Mesendoderm (in vitro differentiated cells): ENCODE measurements at regions not wholly inside any gene's neighbourhood (a gene's known extent, or its start where the extent isn't known, plus 50 kb on each side); places are given as distances from the start of the nearest gene placed in this dataset.

Experiments used
- DNase-seq: peaks from one replicate; pipeline ENCODE4 v3.0.0; 2013
- H2AK5ac ChIP-seq: 2 replicates; pipeline ENCODE4 v1.6.1; 2013; ENCODE audit warnings: low read length, inconsistent platforms
- H2BK120ac ChIP-seq: 2 replicates; pipeline ENCODE4 v1.6.1; 2013; ENCODE audit warnings: low read depth, mild to moderate bottlenecking, low read length, moderate library complexity, mixed read lengths
- H2BK15ac ChIP-seq: replicated peaks from 2 replicates; pipeline ENCODE4 v1.6.1; 2013; ENCODE audit warnings: low read depth, mild to moderate bottlenecking, moderate library complexity
- H2BK5ac ChIP-seq: 2 replicates; pipeline ENCODE4 v1.6.1; 2013; ENCODE audit warnings: low read length, inconsistent platforms
- H3K18ac ChIP-seq: 2 replicates; pipeline ENCODE4 v1.6.1; 2013; ENCODE audit warnings: mild to moderate bottlenecking, low read length, mixed read lengths
- H3K23ac ChIP-seq: one replicate; pipeline ENCODE4 v1.6.1; 2013; ENCODE audit warnings: low read length
- H3K27ac ChIP-seq: 2 replicates; pipeline ENCODE4 v1.5.1; 2013; ENCODE audit warnings: low read depth, mild to moderate bottlenecking, inconsistent platforms, low read length, moderate library complexity
- H3K27me3 ChIP-seq: 2 replicates; pipeline ENCODE4 v1.6.1; 2013; ENCODE audit warnings: low read length, control low read depth, mild to moderate bottlenecking, inconsistent platforms; ENCODE audit not compliant: insufficient read depth, poor library complexity
- H3K36me3 ChIP-seq: 2 replicates; pipeline ENCODE4 v1.6.1; 2013; ENCODE audit warnings: low read length, inconsistent platforms; ENCODE audit not compliant: control insufficient read depth, insufficient read depth
- H3K4ac ChIP-seq: one replicate; pipeline ENCODE4 v1.6.1; 2013; ENCODE audit warnings: low read depth, mild to moderate bottlenecking, low read length, moderate library complexity
- H3K4me1 ChIP-seq: 2 replicates; pipeline ENCODE4 v1.6.1; 2013; ENCODE audit warnings: low read depth, low read length, inconsistent platforms; ENCODE audit not compliant: control insufficient read depth
- H3K4me2 ChIP-seq: 2 replicates; pipeline ENCODE4 v1.6.1; 2013; ENCODE audit warnings: low read length
- H3K4me3 ChIP-seq: 2 replicates; pipeline ENCODE4 v1.5.1; 2013; ENCODE audit warnings: mild to moderate bottlenecking, low read length
- H3K56ac ChIP-seq: one replicate; pipeline ENCODE4 v1.6.1; 2013; ENCODE audit warnings: low read length
- H3K79me1 ChIP-seq: 2 replicates; pipeline ENCODE4 v1.6.1; 2013; ENCODE audit warnings: low read length, inconsistent platforms
- H3K79me2 ChIP-seq: 2 replicates; pipeline ENCODE4 v1.6.1; 2013; ENCODE audit warnings: mild to moderate bottlenecking, low read length; ENCODE audit not compliant: control insufficient read depth, insufficient read depth
- H3K9ac ChIP-seq: 2 replicates; pipeline ENCODE4 v1.6.1; 2013; ENCODE audit warnings: low read length, inconsistent platforms
- H4K5ac ChIP-seq: one replicate; pipeline ENCODE4 v1.6.1; 2013; ENCODE audit warnings: low read length
- H4K8ac ChIP-seq: one replicate; pipeline ENCODE4 v1.6.1; 2013; ENCODE audit warnings: low read depth, mild to moderate bottlenecking, control low read depth, low read length, moderate library complexity
- WGBS: extraction: QIAGEN DNeasy Blood & Tissue Kit; methylation state at CpG from one replicate; pipeline ENCODE4 v1.1.7; 2013; ENCODE audit warnings: low lambda C conversion rate, missing lambda C conversion rate; ENCODE audit not compliant: insufficient coverage; ENCODE audit errors: extremely low coverage; 5-methylcytosine and 5-hydroxymethylcytosine counted together

DNA sequence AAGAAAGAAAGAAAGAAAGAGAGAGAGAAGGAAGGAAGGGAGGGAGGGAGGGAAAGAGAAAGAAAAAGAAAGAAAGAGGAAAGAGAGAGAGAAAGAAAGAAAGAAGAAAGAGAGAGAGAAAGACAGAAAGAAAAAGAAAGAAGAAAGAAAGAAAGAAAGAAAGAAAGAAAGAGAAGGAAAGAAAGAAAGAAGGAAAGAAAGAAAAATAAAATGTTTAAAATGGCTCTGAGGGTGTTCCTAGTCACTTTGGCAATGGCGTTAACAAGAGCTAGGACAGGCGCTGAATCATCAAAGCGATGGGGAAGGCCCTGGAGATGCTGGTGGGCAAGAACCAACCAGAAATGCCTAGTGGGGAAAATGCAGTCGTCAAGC, 77.8 kb upstream of the GPC1 start:
- no peak for DNase-seq
- H3K27me3 ChIP-seq: no peaks in the 10 kb centered on the region
- H3K79me1 ChIP-seq: no peaks in the 10 kb centered on the region
- H3K9ac ChIP-seq: no peak overlapping the region
- H2BK120ac ChIP-seq: no peak overlapping the region
- no peak overlapping the region for H3K4me2 ChIP-seq
- no CpG with 5 or more reads among the region's 4 CpGs for WGBS
- H4K5ac ChIP-seq: no peak overlapping the region
- no peak overlapping the region for H3K23ac ChIP-seq
- no peak overlapping the region for H4K8ac ChIP-seq
- H3K56ac ChIP-seq: no peak overlapping the region
- H2BK5ac ChIP-seq: no peak overlapping the region
- H2BK15ac ChIP-seq: no peak overlapping the region
- no peak overlapping the region for H3K27ac ChIP-seq
- H3K4me3 ChIP-seq: no peak overlapping the region
- no peaks in the 10 kb centered on the region for H3K4me1 ChIP-seq
- H3K4ac ChIP-seq: no peak overlapping the region
- H3K36me3 ChIP-seq: no peaks in the 10 kb centered on the region
- no peak overlapping the region for H2AK5ac ChIP-seq
- H3K79me2 ChIP-seq: no peaks in the 10 kb centered on the region
- no peak overlapping the region for H3K18ac ChIP-seq

GRCh38 chr2:240358080-240358479, 77.4 kb upstream of the GPC1 start:
- Histone ChIP-seq H3K27me3 (no peaks in the 10 kb centered on the region), H3K79me1 (no peaks in the 10 kb centered on the region), H3K56ac (no peak overlapping the region), H3K4me1 (no peaks in the 10 kb centered on the region), H2BK15ac (no peak overlapping the region), H3K18ac (no peak overlapping the region), H2BK120ac (no peak overlapping the region), H2BK5ac (no peak overlapping the region), H3K4me2 (no peak overlapping the region), H3K4me3 (no peak overlapping the region), H4K8ac (no peak overlapping the region), H3K79me2 (no peaks in the 10 kb centered on the region), H3K9ac (no peak overlapping the region), H3K23ac (no peak overlapping the region), H3K36me3 (no peaks in the 10 kb centered on the region), H3K4ac (no peak overlapping the region), H3K27ac (no peak overlapping the region), H2AK5ac (no peak overlapping the region), H4K5ac (no peak overlapping the region)
- DNase-seq: no peak
- no CpG with 5 or more reads among the region's 7 CpGs for WGBS

GRCh38 chr2:240358821-240359397, 76.6 kb upstream of the GPC1 start:
- no peaks in the 10 kb centered on the region for H3K4me1 ChIP-seq
- H3K79me1 ChIP-seq: no peaks in the 10 kb centered on the region
- no peak overlapping the region for H3K4me3 ChIP-seq
- H3K23ac ChIP-seq: no peak overlapping the region
- H3K4ac ChIP-seq: no peak overlapping the region
- WGBS: no CpG with 5 or more reads among the region's 13 CpGs
- H3K27me3 ChIP-seq: no peaks in the 10 kb centered on the region
- no peak overlapping the region for H4K5ac ChIP-seq
- no peak overlapping the region for H2BK15ac ChIP-seq
- H3K79me2 ChIP-seq: no peaks in the 10 kb centered on the region
- H3K27ac ChIP-seq: no peak overlapping the region
- H2AK5ac ChIP-seq: no peak overlapping the region
- DNase-seq: no peak
- no peak overlapping the region for H3K9ac ChIP-seq
- H3K4me2 ChIP-seq: no peak overlapping the region
- H3K36me3 ChIP-seq: no peaks in the 10 kb centered on the region
- no peak overlapping the region for H2BK120ac ChIP-seq
- no peak overlapping the region for H2BK5ac ChIP-seq
- H3K18ac ChIP-seq: no peak overlapping the region
- no peak overlapping the region for H4K8ac ChIP-seq
- no peak overlapping the region for H3K56ac ChIP-seq

DNA sequence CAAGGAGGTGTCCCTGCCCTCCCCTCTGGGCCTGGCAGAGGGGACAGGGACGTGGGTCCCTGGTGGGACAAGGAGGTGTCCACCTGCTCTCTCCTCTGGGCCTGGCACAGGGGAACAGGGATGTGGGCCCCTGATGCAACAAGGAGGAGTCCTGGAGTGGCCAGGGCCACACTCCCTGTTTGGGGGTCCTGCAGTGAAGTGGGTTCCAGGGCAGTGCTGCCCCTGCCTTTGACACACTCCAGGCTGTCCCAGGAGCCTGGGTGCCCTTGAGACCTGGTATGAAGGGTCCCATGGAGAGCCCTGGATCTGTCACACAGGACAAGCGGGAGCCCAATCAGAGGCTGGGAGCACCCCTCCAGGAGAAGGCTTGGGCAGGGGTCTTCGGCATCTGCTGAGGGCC, 75.8 kb upstream of the GPC1 start:
- Histone ChIP-seq H3K4me3 (no peak overlapping the region), H3K9ac (no peak overlapping the region), H3K36me3 (no peaks in the 10 kb centered on the region), H3K56ac (no peak overlapping the region), H4K8ac (no peak overlapping the region), H3K23ac (no peak overlapping the region), H3K79me2 (no peaks in the 10 kb centered on the region), H3K27me3 (no peaks in the 10 kb centered on the region), H2BK15ac (no peak overlapping the region), H3K18ac (no peak overlapping the region), H4K5ac (no peak overlapping the region), H2BK120ac (no peak overlapping the region), H2BK5ac (no peak overlapping the region), H2AK5ac (no peak overlapping the region), H3K27ac (no peak overlapping the region), H3K4me1 (no peaks in the 10 kb centered on the region), H3K4ac (no peak overlapping the region), H3K4me2 (no peak overlapping the region), H3K79me1 (no peaks in the 10 kb centered on the region)
- no peak for DNase-seq
- no CpG with 5 or more reads among the region's 3 CpGs for WGBS

- Histone ChIP-seq H3K9ac (no peak overlapping the region), H3K27ac (no peak overlapping the region), H3K56ac (no peak overlapping the region), H3K4me1 (no peaks in the 10 kb centered on the region), H4K5ac (no peak overlapping the region), H3K36me3 (no peaks in the 10 kb centered on the region), H2BK5ac (no peak overlapping the region), H3K79me2 (no peaks in the 10 kb centered on the region), H2BK120ac (no peak overlapping the region), H3K4me3 (no peak overlapping the region), H3K27me3 (no peaks in the 10 kb centered on the region), H2BK15ac (no peak overlapping the region), H3K23ac (no peak overlapping the region), H3K4ac (no peak overlapping the region), H3K4me2 (no peak overlapping the region), H2AK5ac (no peak overlapping the region), H3K79me1 (no peaks in the 10 kb centered on the region), H3K18ac (no peak overlapping the region), H4K8ac (no peak overlapping the region)
- WGBS: no CpG with 5 or more reads among the region's 9 CpGs
- DNase-seq: no peak
Observed at GRCh38 chr2:240360645-240361475, 74.6 kb upstream of the GPC1 start.
